ENCODE measurements at regions not wholly inside any gene's neighbourhood (a gene's known extent, or its start where the extent isn't known, plus 50 kb on each side); places are given as distances from the start of the nearest gene placed in this dataset.

GRCh38 chr3:144264794-144265193 lies 293.2 kb downstream of the DIPK2A start:
- no TSS peak for BruUV-seq (replicated peaks)
- TF ChIP-seq CTCF (IDR thresholded peaks at IDR 0.05; ENCODE audit: unreplicated experiment): no peak
- CTCF ChIA-PET: no interaction called here
- no peak for DNase-seq
- peaks cover 4% of the 10 kb centered on the region for H3K9me3 Mint-ChIP-seq (ENCODE audit: low read depth, unreplicated experiment)
- intact Hi-C loops (cut with micrococcal nuclease; ENCODE audit: unreplicated experiment): no loop called here
- no peaks in the 10 kb centered on the region for H3K27me3 Mint-ChIP-seq (ENCODE audit: unreplicated experiment)
- no peaks in the 10 kb centered on the region for H3K36me3 Mint-ChIP-seq (ENCODE audit: insufficient read depth, unreplicated experiment)
- no peak overlapping the region for H3K4me3 Mint-ChIP-seq (ENCODE audit: low read depth, unreplicated experiment)
- H3K27ac Mint-ChIP-seq (ENCODE audit: unreplicated experiment): no peak overlapping the region
- H3K4me1 Mint-ChIP-seq (ENCODE audit: low read depth, unreplicated experiment): no peaks in the 10 kb centered on the region

- Mint-ChIP-seq H3K27ac (ENCODE audit: unreplicated experiment) (no peak overlapping the region), H3K4me3 (ENCODE audit: low read depth, unreplicated experiment) (no peak overlapping the region), H3K27me3 (ENCODE audit: unreplicated experiment) (no peaks in the 10 kb centered on the region), H3K9me3 (ENCODE audit: low read depth, unreplicated experiment) (peaks cover 3% of the 10 kb centered on the region), H3K4me1 (ENCODE audit: low read depth, unreplicated experiment) (no peaks in the 10 kb centered on the region), H3K36me3 (ENCODE audit: insufficient read depth, unreplicated experiment) (no peaks in the 10 kb centered on the region)
- intact Hi-C loops (cut with micrococcal nuclease; ENCODE audit: unreplicated experiment): no loop called here
- CTCF ChIA-PET: no interaction called here
- no peak for DNase-seq
- BruUV-seq (replicated peaks): no TSS peak
- no peak for TF ChIP-seq CTCF (IDR thresholded peaks at IDR 0.05; ENCODE audit: unreplicated experiment)
Observed at GRCh38 chr3:144265542-144266100, 294.0 kb downstream of the DIPK2A start.

GRCh38 chr3:144270100-144270499 lies 298.5 kb downstream of the DIPK2A start:
- CTCF ChIA-PET: interaction anchor here (0.5 to 0.8 kb wide), 2 partner anchors 13 to 276 kb away, joined by 3 read pairs; no protein-coding TSS in a partner anchor
- peaks cover 2% of the 10 kb centered on the region for H3K9me3 Mint-ChIP-seq (ENCODE audit: low read depth, unreplicated experiment)

GRCh38 chr3:144272680-144273079 lies 301.1 kb downstream of the DIPK2A start:
- no peaks in the 10 kb centered on the region for H3K27me3 Mint-ChIP-seq (ENCODE audit: unreplicated experiment)
- no peaks in the 10 kb centered on the region for H3K4me1 Mint-ChIP-seq (ENCODE audit: low read depth, unreplicated experiment)
- H3K9me3 Mint-ChIP-seq (ENCODE audit: low read depth, unreplicated experiment): no peaks in the 10 kb centered on the region
- DNase-seq: no peak
- CTCF ChIA-PET: no interaction called here
- no peak overlapping the region for H3K4me3 Mint-ChIP-seq (ENCODE audit: low read depth, unreplicated experiment)
- H3K36me3 Mint-ChIP-seq (ENCODE audit: insufficient read depth, unreplicated experiment): no peaks in the 10 kb centered on the region
- TF ChIP-seq CTCF (IDR thresholded peaks at IDR 0.05; ENCODE audit: unreplicated experiment): no peak
- intact Hi-C loops (cut with micrococcal nuclease; ENCODE audit: unreplicated experiment): no loop called here
- H3K27ac Mint-ChIP-seq (ENCODE audit: unreplicated experiment): no peak overlapping the region
- BruUV-seq (replicated peaks): no TSS peak

More at GRCh38 chr3:144270100-144270499, 298.5 kb downstream of the DIPK2A start:
- H3K4me3 Mint-ChIP-seq (ENCODE audit: low read depth, unreplicated experiment): no peak overlapping the region
- no peak overlapping the region for H3K27ac Mint-ChIP-seq (ENCODE audit: unreplicated experiment)
- no peaks in the 10 kb centered on the region for H3K27me3 Mint-ChIP-seq (ENCODE audit: unreplicated experiment)
- no peaks in the 10 kb centered on the region for H3K4me1 Mint-ChIP-seq (ENCODE audit: low read depth, unreplicated experiment)
- DNase-seq: no peak
- intact Hi-C loops (cut with micrococcal nuclease; ENCODE audit: unreplicated experiment): no loop called here
- TF ChIP-seq CTCF (IDR thresholded peaks at IDR 0.05; ENCODE audit: unreplicated experiment): no peak
- no peaks in the 10 kb centered on the region for H3K36me3 Mint-ChIP-seq (ENCODE audit: insufficient read depth, unreplicated experiment)
- no TSS peak for BruUV-seq (replicated peaks)

Data from Calu3 (cell line).